DLD1 (cell line): ENCODE measurements at regions not wholly inside any gene's neighbourhood (a gene's known extent, or its start where the extent isn't known, plus 50 kb on each side); places are given as distances from the start of the nearest gene placed in this dataset.

Source experiments
- in situ Hi-C: cut with HindIII; loops from 2 replicates; pipeline ENCODE4 v1.10.0; 2017; ENCODE audit warnings: low sequenced_read_pairs

- in situ Hi-C loops = no loop called here
Observed at GRCh38 chr1:87555366-87555765, 226.7 kb downstream of the LMO4 start.

DNA sequence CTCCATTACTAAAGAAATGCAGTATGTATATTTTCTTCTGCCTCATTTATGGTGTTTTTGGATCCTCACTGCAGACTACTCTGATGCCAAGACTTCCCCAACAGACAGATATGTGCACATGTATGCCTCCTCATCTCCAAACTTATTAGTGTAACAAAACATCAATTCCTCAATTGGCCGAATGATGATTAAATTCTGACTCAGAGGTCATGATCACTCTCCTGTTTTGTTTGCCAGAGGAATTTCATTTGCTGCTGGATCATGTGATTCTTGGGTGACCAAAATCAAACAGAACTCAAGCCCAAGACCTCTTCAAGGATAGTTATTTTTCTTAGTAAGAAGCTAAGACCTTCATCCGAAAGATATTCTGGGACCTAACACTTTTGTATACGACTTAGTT lies 227.6 kb downstream of the LMO4 start:
- in situ Hi-C loops = no loop called here

GRCh38 chr1:87558921-87559320 lies 230.2 kb downstream of the LMO4 start:
- in situ Hi-C loops = no loop called here

DNA sequence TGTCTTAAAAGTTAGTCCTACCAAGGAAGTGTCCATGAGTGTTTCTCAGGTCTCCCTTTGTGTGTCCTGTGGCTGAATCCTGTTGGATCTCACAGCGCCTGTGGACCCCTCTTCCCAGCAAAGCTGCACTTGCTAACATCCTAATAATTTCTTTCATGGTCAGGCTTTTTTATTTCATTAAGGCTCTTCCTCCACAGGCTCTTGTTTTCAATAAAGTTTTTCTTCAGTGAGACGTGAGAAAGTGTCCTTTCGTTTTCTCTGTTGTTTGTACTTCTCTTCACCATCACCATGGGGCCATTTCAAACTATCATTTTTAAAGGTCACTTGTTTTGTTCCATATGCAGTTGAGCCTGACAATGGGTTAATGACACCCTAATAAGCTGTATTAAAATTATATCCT lies 231.5 kb downstream of the LMO4 start:
- in situ Hi-C loops = no loop called here

DNA sequence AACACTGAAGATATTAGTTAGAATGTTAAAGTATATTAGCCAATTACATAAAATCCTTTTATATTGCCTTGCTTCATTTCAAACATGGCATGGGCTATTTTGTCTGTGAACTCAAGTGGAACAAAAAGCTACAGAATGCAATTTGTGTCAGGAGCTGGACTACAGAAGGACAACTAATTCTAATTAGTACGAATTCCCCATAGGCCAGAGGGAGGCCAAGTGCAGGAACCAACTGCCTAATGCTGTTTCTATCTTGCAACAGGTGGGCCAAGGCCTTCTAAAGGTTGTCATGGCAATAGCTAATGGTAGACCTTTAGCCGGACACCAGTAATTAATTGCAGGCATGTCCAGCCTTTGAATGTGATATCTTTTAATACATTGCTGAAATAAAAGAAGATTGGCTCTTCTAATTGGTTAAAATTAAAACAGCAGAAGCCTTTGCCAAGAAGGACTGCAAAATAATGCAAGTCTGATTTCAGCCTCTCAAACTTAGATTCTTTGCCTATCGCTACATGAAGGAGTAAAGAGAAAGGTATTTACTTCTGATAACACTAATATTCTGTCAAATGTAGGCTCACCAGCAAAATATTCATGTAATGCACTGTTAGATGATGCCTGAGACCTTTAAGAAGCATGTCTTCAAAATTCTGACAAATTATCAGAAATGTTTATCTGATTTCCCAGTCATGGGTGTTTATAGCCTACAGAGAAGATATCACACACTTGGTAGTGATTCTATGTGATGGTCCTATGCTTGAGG lies 232.1 kb downstream of the LMO4 start:
- in situ Hi-C loops = no loop called here

DNA sequence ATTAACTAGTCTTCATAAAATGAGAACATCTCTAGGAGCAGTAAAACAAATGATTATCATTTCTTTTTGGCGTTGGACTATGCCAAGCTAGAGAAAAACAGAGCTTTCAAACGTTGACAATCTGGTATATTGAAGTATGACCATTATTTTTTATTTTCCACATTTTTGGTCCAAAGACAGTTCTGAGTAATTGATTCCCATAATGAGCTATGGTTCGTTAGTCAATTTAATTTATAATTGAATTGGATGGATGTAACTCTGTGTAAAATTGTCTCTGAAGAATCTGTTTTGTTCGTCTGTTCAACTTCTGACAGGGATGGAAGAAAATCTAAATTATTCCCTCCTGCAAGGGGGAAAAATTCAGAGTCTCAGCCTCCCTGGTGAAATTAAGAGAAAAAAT lies 234.5 kb downstream of the LMO4 start:
- in situ Hi-C loops = no loop called here

DNA sequence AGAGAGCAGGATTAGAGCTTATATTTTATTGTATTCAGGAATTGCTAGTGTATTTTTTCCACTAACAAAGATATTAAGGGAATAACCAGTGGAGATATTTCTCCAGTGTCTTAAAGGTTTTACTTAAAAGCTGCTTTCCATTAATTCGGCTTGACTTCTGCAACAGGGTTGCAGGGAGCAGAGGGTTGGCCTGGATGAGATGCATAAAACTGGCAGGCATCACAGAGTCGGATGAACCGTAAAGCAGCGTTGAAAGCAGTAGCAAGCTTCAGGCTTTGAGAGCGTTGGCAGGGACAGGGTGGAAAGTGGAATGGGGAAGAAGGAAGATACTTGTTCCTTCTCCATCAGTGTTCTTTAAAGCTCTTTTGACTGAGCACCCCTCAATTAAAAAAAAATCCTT lies 237.2 kb downstream of the LMO4 start:
- in situ Hi-C loops = no loop called here

DNA sequence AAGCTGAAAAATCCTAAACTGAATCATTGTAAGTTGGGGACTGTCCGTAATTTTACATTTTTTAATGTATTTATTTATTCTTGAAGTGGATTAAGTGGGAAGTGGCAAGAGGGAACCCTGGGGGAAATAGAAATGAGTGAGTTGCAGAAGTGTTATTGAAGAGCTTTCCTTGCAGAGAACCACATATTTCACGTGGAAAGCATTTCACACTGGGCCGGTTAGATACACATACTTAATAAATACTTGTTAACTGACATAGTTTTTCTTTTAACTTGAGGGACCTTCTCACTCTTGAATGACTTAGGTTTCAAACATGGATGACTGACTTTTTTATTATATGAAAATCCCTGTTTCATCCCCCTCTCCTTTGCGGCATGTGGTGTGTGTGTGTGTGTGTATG lies 239.3 kb downstream of the LMO4 start:
- in situ Hi-C loops = no loop called here

GRCh38 chr1:87568911-87569310 lies 240.2 kb downstream of the LMO4 start:
- in situ Hi-C loops = no loop called here

- in situ Hi-C loops = no loop called here
Observed at GRCh38 chr1:87572008-87572407, 243.3 kb downstream of the LMO4 start.

GRCh38 chr1:87572891-87573290 lies 244.2 kb downstream of the LMO4 start:
- in situ Hi-C loops = no loop called here

DNA sequence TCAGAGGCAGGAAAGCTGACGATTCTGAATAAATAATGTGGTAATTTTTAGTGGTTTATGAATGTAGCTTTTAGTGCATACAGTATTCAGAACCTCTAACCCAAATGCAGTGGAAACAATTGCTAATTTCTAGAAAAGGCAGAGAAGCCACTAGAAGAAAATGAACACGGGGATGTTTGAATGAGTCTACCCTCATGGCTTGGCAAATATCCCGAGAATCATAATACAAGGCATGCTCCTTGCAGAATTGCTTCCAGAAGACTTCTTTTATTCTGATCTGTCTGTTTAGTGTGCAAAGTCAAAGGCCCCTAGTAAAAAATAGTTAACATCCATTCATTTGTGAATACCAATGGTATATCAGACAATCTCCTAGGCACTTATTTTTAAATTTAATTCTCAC lies 246.8 kb downstream of the LMO4 start:
- in situ Hi-C loops = no loop called here

GRCh38 chr1:87578464-87578863 lies 249.8 kb downstream of the LMO4 start:
- in situ Hi-C loops = no loop called here

GRCh38 chr1:87583459-87583858 lies 254.8 kb downstream of the LMO4 start:
- in situ Hi-C loops = no loop called here

DNA sequence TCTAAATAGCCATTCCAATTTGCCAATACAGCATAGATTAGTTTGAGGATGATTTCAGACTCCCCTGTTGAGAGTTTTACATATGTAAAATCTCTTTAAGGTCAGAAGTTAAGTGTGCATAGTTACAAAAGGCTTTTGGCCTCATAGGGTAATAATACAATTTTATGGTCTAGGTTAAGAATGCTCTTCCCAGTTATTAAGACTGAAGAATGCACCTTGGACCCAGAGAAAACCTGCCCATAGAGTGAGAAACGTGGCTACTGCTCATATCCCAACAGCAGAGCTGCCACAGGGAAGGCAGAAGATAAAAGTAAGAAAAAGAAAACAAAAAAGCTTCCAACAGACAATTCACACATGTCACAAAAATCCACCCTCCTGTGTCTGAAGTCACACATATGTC lies 255.9 kb downstream of the LMO4 start:
- in situ Hi-C loops = no loop called here

- in situ Hi-C loops = no loop called here
Observed at GRCh38 chr1:87586501-87586900, 257.8 kb downstream of the LMO4 start.

- in situ Hi-C loops = no loop called here
Observed at GRCh38 chr1:87588495-87588894, 259.8 kb downstream of the LMO4 start.

- in situ Hi-C loops = no loop called here
Observed at GRCh38 chr1:87591492-87591891, 262.8 kb downstream of the LMO4 start.

DNA sequence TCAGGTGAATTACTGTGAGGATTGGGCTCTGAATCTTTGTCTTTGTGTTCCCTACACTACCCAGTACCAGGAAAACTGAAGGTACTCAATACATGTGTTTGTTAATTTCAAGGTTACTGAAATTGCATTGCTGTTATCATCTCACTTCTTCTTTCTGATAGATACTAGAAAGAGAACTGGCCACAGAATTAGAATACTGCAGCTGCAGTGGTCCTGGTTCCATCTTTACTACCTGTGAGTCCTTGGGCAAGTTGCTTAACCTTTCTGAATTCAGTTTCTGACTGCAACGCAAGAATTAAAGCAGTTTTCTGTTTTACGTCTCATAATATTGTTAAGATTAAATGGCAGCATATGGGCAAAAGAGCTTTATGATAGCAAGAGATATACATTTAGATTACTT lies 263.5 kb downstream of the LMO4 start:
- in situ Hi-C loops = no loop called here

DNA sequence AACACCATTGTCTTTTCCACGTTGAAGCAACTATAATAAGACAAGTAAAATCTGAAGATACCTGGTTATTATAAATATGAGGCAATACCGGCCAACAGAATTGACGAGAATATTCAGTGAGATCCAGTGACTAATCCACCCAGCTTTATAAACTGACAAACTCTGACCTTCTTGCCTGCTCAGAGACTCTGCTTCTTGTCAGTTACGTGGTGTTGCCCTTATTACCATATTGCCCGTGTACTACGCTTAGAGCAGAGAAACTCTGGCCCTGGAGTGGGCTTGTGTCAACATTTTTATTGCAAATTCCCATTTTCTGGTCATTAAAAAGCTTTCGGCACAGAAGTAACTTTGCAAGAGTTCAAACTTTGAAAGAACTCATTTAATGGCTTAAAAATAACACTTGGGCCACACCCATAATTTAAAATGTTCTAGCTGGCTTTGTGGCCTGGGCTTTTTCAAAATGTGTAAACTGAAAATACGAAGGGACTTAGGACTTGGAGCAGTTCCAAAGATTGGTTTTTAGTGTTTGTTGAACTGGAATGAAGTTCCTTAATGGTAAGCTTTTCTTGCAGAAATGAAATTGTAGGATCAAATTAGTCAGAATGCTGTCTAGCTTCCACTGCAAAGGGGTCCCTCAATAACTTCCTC lies 266.2 kb downstream of the LMO4 start:
- in situ Hi-C loops = no loop called here

GRCh38 chr1:87595384-87595781 lies 266.7 kb downstream of the LMO4 start:
- in situ Hi-C loops = no loop called here

- in situ Hi-C loops = no loop called here
Observed at GRCh38 chr1:87598429-87598828, 269.7 kb downstream of the LMO4 start.

DNA sequence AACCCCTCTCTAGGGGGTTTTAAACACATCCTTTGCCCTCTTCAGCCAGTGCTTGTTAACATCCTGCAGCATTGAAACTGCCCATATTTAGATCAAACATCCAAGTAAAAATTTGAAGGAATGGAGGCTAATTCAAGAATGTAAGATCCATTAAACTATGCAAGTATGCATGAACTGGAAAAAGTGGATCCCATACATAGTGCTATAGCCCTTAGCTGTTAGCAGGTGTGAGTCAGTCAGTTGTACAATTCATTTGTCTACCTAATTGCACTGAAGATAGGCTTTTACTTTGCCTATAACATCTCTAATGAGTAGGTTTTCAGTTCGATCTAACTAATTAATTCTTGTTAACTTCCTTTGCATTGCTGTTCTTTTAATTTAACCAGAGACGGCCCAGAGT lies 270.9 kb downstream of the LMO4 start:
- in situ Hi-C loops = no loop called here
